NCI-H2107 (cell line): ENCODE measurements at regions not wholly inside any gene's neighbourhood (a gene's known extent, or its start where the extent isn't known, plus 50 kb on each side); places are given as distances from the start of the nearest gene placed in this dataset.
"Not testable (repeated sequence)": the region's sequence is repeated elsewhere in the genome, so short reads cannot be mapped to it uniquely, and the experiment has no call there.

Source experiments
- DNase-seq: peaks from one replicate; lab custom pipeline; 2025; lab: John Stamatoyannopoulos, UW

- no peak for DNase-seq
Measured at GRCh38 chr1:244322791-244323521, 128.8 kb downstream of the ADSS2 start.

DNA sequence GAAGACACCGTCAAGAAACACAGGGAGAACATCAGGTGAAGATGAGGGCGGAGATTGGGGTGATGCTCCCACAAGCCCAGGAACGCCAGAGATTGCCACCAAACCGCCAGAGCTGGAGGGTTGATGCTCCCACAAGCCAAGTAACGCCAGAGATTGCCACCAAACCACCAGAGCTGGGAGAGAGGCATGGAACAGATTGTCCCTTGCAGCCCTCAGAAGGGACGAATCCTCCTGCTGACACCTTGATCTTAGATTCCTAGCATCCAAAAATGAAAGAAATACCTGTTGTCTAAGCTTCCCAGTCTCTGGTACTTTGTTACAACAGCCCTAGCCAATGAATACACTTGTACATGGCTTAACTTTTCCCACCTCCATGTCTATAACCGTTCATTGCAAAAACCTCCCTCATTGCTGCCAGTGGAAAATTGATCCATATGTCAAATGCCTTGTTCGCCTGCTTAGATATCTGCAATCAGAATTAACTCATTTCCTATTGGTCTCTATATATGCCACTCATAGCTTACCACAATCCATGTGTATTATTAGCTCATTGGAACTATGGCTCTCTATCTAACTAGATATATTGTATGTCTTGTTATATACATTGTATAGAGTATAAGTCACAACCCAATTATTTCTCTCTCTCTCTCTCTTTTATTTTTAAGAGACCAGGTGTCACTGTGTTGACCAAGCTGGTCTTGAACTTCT is 127.4 kb downstream of the ADSS2 start:
- DNase-seq: no peak

- no peak for DNase-seq
Measured at GRCh38 chr1:244325056-244325758, 126.5 kb downstream of the ADSS2 start.

DNA sequence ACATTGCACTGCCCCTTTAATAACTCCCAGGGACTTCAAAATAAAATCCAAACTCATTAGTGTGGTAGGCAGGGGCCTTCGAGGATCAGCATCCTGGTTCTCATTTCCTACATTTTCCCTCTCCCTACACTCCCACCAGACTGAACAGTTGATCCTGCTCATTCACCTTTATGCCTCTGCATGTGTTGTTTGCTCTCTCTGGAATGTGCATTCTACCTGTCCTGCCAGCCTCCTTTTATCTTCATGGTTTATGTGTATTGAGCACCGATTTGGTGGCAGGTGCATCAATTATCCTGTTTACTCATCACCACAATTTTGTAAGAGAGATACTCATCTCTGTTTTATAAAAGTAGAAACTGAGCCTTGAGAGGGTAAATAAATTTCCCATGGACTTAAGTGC is 125.0 kb downstream of the ADSS2 start:
- DNase-seq: no peak

DNA sequence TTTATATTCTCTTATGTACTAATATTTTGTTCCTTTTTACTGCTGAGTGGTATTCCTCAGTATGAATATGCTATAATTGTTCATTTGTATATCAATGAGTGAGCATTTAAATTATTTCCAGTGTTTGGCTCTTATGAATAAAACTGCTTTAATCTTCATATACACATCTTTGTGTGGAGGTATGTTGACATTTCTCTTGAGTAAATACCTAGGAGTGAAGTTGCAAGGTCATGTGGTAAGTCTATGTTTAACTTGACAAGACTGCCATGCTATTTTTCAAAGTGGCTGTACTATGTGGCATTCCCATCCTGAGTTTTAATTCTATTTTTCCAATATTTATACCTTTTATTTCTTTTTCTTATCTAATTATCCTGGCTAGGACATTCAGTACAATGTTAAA is 124.2 kb downstream of the ADSS2 start:
- no peak for DNase-seq

GRCh38 chr1:244328476-244328875 is 123.2 kb downstream of the ADSS2 start:
- DNase-seq: no peak

DNA sequence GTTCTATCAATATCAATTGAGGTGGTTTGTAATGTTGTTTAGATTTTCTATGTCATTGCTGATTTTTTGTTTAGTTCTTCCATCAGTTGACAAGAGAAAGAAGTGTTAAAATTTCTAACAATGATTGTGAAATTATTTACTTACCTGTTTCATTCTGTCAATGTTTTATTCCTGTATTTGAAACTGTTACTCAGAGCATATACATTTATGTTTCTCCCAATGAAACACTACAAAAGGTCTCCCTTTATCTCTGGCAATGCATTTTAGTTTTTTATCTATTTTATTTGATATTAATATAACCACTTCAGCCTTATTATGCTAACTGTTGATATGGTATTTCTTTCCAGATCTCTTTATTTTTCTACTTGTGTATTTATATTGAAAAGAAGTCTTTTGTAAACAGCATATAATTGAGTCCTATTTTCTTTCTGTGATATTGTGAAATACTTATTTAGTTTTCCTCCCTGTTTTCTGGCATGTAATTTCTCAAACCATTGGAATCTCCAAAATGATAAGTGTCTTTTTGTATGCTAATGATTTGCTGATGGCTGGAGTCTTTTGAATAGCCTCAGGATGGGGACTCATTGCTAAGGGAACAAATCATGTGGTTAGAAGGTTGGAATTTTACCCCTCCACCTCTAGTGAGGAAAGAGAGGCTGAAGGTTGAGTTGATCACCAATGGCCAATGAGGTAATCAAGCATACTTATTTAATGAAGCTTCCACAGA is 122.0 kb downstream of the ADSS2 start:
- DNase-seq: no peak

- DNase-seq: no peak
Measured at GRCh38 chr1:244330318-244330625, 121.4 kb downstream of the ADSS2 start.

DNA sequence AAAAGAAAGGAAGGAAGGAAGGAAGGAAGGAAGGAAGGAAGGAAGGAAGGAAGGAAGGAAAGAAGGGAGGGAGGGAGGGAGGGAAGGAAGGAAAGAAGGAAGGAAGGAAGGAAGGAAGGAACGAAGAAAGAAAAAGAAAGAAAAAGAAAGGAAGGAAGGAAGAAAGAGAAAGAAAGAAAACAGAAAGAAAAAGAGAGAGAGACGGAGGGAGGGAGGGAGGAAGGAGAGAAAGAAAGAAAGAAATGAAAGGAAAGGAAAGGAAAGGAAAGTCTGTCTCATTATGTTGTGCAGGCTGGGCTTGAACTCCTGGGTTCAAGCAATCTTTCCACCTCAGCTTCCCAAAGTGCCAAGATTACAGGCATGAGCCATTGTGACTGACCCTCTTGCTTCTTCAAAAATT is 118.9 kb downstream of the ADSS2 start:
- DNase-seq: not testable (repeated sequence)

- DNase-seq: not testable (repeated sequence)
Measured at GRCh38 chr1:244334315-244334714, 117.4 kb downstream of the ADSS2 start.

- not testable (repeated sequence) for DNase-seq
Measured at GRCh38 chr1:244334842-244335241, 116.9 kb downstream of the ADSS2 start.

DNA sequence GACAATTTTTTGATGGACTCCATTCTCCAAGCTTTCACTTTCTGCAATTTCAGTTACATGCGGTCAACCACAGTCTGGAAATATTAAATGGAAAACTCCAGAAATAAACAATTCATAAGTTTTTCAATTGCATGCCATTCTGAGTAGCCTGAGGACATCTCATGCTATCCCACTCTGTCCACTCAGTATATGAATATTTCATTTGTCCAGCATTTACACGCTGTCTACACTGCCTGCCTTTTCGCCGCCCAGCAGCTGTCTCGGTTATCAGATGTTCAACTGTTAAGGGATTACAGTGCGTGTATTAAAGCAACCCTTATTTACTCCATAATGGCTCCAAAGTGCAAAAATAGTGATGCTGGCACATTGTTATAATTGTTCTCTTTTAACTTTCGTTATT is 116.3 kb downstream of the ADSS2 start:
- DNase-seq: no peak

DNA sequence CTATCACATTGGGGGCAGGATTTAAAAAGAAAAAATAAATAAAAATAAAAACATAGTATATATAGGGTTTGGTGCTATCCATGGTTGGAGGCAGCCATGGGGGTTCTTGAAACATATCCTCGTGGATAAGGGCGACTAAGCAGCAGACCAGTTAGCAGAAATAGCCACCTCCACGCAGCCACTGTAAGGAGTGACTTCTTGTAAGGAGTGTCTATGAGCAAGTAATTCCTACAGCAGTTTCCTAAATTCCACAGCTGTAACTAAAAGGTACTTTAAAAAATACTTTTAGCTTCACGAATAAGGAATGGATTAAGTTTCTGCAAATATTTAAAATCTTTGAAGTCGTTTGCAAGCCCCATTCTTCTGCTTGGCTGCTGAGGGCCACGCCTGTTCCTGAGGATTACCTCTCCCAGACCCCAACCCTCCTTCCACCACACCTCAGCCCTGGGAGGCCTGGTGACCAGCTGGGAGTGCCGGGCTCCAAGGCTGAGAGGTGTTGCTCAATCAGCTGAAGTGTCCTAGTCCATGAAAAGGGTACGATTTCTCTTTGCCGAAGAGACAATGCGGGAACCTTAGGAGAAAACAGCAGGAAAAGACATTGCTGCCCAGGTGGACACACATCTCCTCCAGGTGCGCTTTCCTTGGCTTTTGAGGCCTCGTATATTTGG is 115.3 kb downstream of the ADSS2 start:
- DNase-seq: no peak

DNA sequence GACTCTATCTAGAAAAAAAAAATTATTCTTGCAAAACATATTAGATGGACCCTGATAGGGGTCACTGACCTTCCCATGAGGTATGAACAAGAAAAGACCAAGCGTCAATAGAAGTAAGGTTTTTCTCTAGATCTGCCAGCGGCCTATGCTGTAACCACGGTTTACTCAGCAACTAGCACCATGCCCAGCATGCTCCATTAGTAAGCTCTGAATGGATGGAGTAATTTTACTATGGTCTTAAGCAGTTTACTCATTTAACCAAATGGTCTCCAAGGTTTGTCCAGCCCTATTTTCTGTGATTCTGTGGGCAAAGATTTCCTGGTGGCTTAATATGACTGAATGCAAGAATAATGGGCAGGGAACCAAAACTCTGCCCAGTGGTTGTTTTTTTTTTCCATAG is 113.9 kb downstream of the ADSS2 start:
- DNase-seq: no peak

DNA sequence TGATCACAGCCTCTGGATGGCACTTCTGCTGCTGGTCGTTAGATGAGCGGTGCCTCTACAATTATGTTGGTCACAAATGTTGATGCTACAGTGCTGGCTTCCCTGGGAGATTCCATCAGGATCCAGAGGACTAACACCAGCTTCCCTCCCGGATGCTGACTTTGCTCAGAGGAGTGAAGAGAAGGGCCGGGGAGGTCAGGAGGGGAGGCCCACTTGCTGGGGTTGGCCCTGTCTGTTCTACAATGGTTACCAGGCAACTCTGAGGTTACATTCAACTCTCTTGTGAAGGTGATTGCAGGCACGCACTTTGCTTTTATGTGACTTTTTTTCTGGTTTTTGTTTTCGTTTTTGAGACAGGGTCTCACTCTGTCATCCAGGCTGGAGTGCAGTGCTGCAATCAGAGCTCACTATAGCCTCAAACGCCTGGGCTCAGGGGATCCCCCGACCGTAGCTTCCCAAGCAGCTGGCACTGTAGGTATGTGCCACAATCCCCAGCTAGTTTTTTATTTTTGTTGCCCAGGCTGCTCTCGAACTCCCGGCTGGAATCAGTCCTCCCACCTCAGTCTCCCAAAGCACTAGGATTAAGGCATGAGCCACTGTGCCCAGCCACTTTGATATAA is 112.5 kb downstream of the ADSS2 start:
- no peak for DNase-seq

DNA sequence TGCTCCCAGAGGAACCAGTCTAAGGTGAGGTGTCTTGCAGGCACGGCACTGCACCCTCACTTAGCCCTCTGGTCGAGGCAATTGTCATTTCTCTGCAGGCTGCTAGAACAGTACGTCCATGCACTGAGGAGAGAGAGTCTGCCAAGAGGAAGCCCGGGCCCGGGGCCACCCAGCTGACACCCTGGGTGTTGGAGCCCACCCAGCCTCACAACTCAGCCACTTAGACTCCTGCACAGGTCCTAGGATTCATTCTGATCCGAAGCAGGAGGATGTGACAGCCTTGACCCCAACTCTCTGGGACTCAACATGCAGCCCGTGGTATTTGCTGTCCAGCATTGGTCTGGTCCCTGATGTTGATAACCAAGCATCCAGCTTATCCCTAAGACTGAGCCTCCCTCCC is 111.9 kb downstream of the ADSS2 start:
- no peak for DNase-seq

DNA sequence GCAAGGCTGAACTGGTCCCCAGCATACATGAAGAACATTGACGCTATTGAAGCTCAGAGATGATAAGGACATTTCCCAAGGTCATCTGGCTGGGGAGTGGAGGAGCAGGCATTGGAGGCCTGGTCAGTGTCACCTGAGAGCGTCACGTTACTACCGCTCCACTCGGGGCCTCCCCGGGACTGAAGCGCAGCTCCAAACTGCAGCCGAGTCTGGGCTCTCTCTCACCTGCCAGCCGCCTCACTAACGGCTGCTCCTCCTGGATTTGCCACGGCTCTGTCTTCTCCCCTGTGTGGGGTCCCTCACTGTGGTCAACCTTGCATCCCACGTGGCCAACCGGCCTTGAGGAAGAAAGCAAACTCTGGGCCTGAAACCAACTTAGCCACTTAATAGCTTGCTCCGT is 111.3 kb downstream of the ADSS2 start:
- DNase-seq: no peak

GRCh38 chr1:244341455-244342450 is 110.0 kb downstream of the ADSS2 start:
- peak; percentile 24 for DNase-seq

GRCh38 chr1:244344001-244344400 is 107.7 kb downstream of the ADSS2 start:
- DNase-seq: no peak

GRCh38 chr1:244346972-244347618 is 104.6 kb downstream of the ADSS2 start:
- no peak for DNase-seq
